Adrenal gland (tissue), 9 donors: ENCODE measurements at regions not wholly inside any gene's neighbourhood (a gene's known extent, or its start where the extent isn't known, plus 50 kb on each side); places are given as distances from the start of the nearest gene placed in this dataset.

Source experiments
- DNase-seq, 7 donors: peaks; one replicate each; pipeline ENCODE4 v3.0.0-alpha.2; 2019 to 2020
- H3K27ac ChIP-seq, 5 donors: fragments of 200-600 bp; sonication (generic) in 4 of 5; 1 replicate in 3 of 5; 2 replicates in 2 of 5; pipeline versions ENCODE4 v1.5.1 to v1.8.0; 2016 to 2020; ENCODE audit warnings: mild to moderate bottlenecking in 1 of 5
- H3K27me3 ChIP-seq: fragments of 200-600 bp; 2 replicates; pipeline ENCODE4 v1.8.0; 2021
- H3K36me3 ChIP-seq, 2 donors: fragments of 200-600 bp; replicated peaks in 1 of 2; 1 replicate in 1 of 2; 2 replicates in 1 of 2; pipeline versions ENCODE4 v1.5.1 to v1.8.0; 2018 to 2022
- H3K4me1 ChIP-seq, 2 donors: fragments of 200-600 bp; replicated peaks in 1 of 2; 1 replicate in 1 of 2; 2 replicates in 1 of 2; pipeline versions ENCODE4 v1.5.1 to v1.8.0; 2018 to 2021
- H3K4me3 ChIP-seq, 4 donors: fragments of 200-600 bp; sonication (generic) in 3 of 4; one replicate each; pipeline ENCODE4 v1.5.1; 2016 to 2018
- H3K9me3 ChIP-seq, 3 donors: fragments of 200-600 bp; sonication (generic) in 1 of 3; replicated peaks in 1 of 3; 1 replicate in 2 of 3; 2 replicates in 1 of 3; pipeline versions ENCODE4 v1.5.1 to v1.8.0; 2016 to 2021
- CTCF ChIP-seq, 6 experiments: fragments of 450-650 bp in 4 of 6; fragments of 200-600 bp in 2 of 6; sonication (generic) in 1 of 6; IDR thresholded peaks; 1 replicate in 5 of 6; 2 replicates in 1 of 6; pipeline versions ENCODE4 v1.5.1 to v1.8.0; 2016 to 2021; ENCODE audit warnings: antibody characterized with exemption in 6 of 6, mild to moderate bottlenecking in 2 of 6, moderate library complexity in 1 of 6
- POLR2A ChIP-seq, 2 donors: fragments of 450-650 bp; IDR thresholded peaks; one replicate each; pipeline ENCODE4 v1.6.1; 2017; ENCODE audit warnings: antibody characterized with exemption in 2 of 2, mild to moderate bottlenecking in 2 of 2, moderate library complexity in 1 of 2
- WGBS, 4 donors: extraction: QIAGEN DNeasy Blood & Tissue Kit in 2 of 4; methylation state at CpG; one replicate each; pipeline versions ENCODE4 v1.1.5 to v1.1.7; 2013 to 2017; 5-methylcytosine and 5-hydroxymethylcytosine counted together
- intact Hi-C, 2 donors: fragments of 100-400 bp; cut with DNase I; formaldehyde crosslinking; loops; one replicate each; pipeline versions ENCODE4 v1.14.1 to v1.15.0; 2022 to 2023
- donor health status: healthy with polysubstance abuse.
- donor health status: Bipolar disorder and iron deficiency.
- donor health status: DM: yes; HTN: yes; CAD: no.
- donor health status: DM: no; HTN: no; CAD: no.
- donor health status: DM: no; HTN: no; CAD: no.

- no peak for DNase-seq
- Histone ChIP-seq H3K4me3 (no peak overlapping the region), H3K27ac (peak overlapping the region in 1 of 5 donors; percentile 77), H3K4me1 (no peaks in the 10 kb centered on the region), H3K27me3 (no peaks in the 10 kb centered on the region), H3K36me3 (no peaks in the 10 kb centered on the region), H3K9me3 (no peaks in the 10 kb centered on the region)
- 44 to 57% (median 48%) methylated on average over 3 of the region's 3 CpGs for WGBS, 4 donors
- intact Hi-C loops = no loop called here
- TF ChIP-seq CTCF (IDR thresholded peaks at IDR 0.05) (no peak), POLR2A (IDR thresholded peaks at IDR 0.05) (no peak)
Measured at GRCh38 chr1:29415861-29416260, 179.5 kb downstream of the PTPRU start.

- 48 to 67% (median 51%) methylated on average over 9 of the region's 9 CpGs for WGBS, 4 donors
Measured at GRCh38 chr1:29415156-29415830, 179.0 kb downstream of the PTPRU start.

GRCh38 chr1:29414086-29414485, 177.8 kb downstream of the PTPRU start:
- Histone ChIP-seq H3K36me3 (no peaks in the 10 kb centered on the region), H3K9me3 (no peaks in the 10 kb centered on the region), H3K27me3 (no peaks in the 10 kb centered on the region), H3K4me1 (no peaks in the 10 kb centered on the region), H3K27ac (no peak overlapping the region), H3K4me3 (no peak overlapping the region)
- WGBS, 4 donors = 33 to 69% (median 53%) methylated on average over 2 to 4 of the region's 4 CpGs
- no peak for TF ChIP-seq CTCF (IDR thresholded peaks at IDR 0.05)
- no peak for TF ChIP-seq POLR2A (IDR thresholded peaks at IDR 0.05)
- intact Hi-C loops = no loop called here
- no peak for DNase-seq

More at GRCh38 chr1:29415156-29415830, 179.0 kb downstream of the PTPRU start:
- Histone ChIP-seq H3K36me3 (no peaks in the 10 kb centered on the region), H3K4me3 (no peak overlapping the region), H3K27me3 (no peaks in the 10 kb centered on the region), H3K27ac (no peak overlapping the region), H3K4me1 (no peaks in the 10 kb centered on the region), H3K9me3 (no peaks in the 10 kb centered on the region)
- intact Hi-C loops = no loop called here
- TF ChIP-seq CTCF (IDR thresholded peaks at IDR 0.05) (no peak), POLR2A (IDR thresholded peaks at IDR 0.05) (no peak)
- DNase-seq = no peak

- H3K27me3 ChIP-seq = no peaks in the 10 kb centered on the region
- H3K36me3 ChIP-seq = no peaks in the 10 kb centered on the region
- H3K9me3 ChIP-seq = no peaks in the 10 kb centered on the region
- H3K27ac ChIP-seq = no peak overlapping the region
- TF ChIP-seq POLR2A (IDR thresholded peaks at IDR 0.05) (no peak), CTCF (IDR thresholded peaks at IDR 0.05) (no peak)
- H3K4me3 ChIP-seq = no peak overlapping the region
- intact Hi-C loops = no loop called here
- H3K4me1 ChIP-seq = no peaks in the 10 kb centered on the region
- WGBS, 4 donors = 70 to 84% (median 74%) methylated on average over 6 to 10 of the region's 10 CpGs
- DNase-seq = no peak
Measured at GRCh38 chr1:29413661-29414060, 177.3 kb downstream of the PTPRU start.
